SHP77 treated with DMSO at 0.1 percent for 48 hours (cell line): ENCODE measurements at regions not wholly inside any gene's neighbourhood (a gene's known extent, or its start where the extent isn't known, plus 50 kb on each side); places are given as distances from the start of the nearest gene placed in this dataset.
"Not testable (repeated sequence)": the region's sequence is repeated elsewhere in the genome, so short reads cannot be mapped to it uniquely, and the experiment has no call there.

ENCODE experiments used
- DNase-seq: peaks from one replicate; lab custom pipeline; 2025; lab: John Stamatoyannopoulos, UW

- no peak for DNase-seq
Observed at GRCh38 chr6:13874191-13874549, 50.6 kb upstream of the RNF182 start.

- DNase-seq = peak; percentile 44
Observed at GRCh38 chr6:13873288-13874190, 51.2 kb upstream of the RNF182 start.

GRCh38 chr6:13872681-13873080 lies 52.1 kb upstream of the RNF182 start:
- no peak for DNase-seq

- not testable (repeated sequence) for DNase-seq
Observed at GRCh38 chr6:13872006-13872405, 52.7 kb upstream of the RNF182 start.

- no peak for DNase-seq
Observed at GRCh38 chr6:13870214-13870830, 54.4 kb upstream of the RNF182 start.

GRCh38 chr6:13868236-13868635 lies 53.9 kb upstream of the MCUR1 start:
- DNase-seq = no peak

- DNase-seq = no peak
Observed at GRCh38 chr6:13866301-13866700, 51.9 kb upstream of the MCUR1 start.

GRCh38 chr6:13865141-13865540 lies 50.8 kb upstream of the MCUR1 start:
- no peak for DNase-seq

- DNase-seq = not testable (repeated sequence)
Observed at GRCh38 chr6:13864669-13865068, 50.3 kb upstream of the MCUR1 start.
